ENCODE measurements at regions not wholly inside any gene's neighbourhood (a gene's known extent, or its start where the extent isn't known, plus 50 kb on each side); places are given as distances from the start of the nearest gene placed in this dataset.

DNA sequence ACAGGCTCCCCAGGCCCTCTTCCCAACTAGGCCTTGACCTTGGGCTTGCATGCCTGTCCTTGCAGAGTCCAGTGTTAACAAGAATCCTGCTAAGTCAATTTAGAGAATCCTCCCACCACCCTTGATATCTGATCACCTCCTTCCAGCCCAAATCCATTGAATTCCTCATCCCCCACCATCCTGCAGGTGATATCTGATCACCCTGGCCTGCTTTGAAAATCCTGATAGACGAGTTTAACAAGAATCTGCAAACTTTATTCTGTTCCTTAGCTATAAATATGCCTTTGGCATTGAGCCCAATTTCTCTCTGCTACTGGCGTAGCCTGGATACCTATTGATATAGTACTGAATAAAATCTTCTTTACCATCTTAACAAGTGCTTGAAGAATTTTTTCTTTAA is 125.5 kb downstream of the DIRAS2 start:
- H3K27me3 ChIP-seq (replicated peaks in 1 of 2; ENCODE audit: control insufficient read depth in 2 of 2, insufficient read depth in 2 of 2, low read length in 1 of 2) = no peaks in the 10 kb centered on the region
- no peaks in the 10 kb centered on the region for H4K20me1 ChIP-seq (ENCODE audit: control insufficient read depth, insufficient read depth)
- intact Hi-C loops (cut with micrococcal nuclease; ENCODE audit: unreplicated experiment) = no loop called here
- H3K79me2 ChIP-seq (ENCODE audit: control insufficient read depth, insufficient read depth, low read length) = no peaks in the 10 kb centered on the region
- no peak overlapping the region for H3K9ac ChIP-seq (ENCODE audit: control insufficient read depth, insufficient read depth, low read length)
- no peaks in the 10 kb centered on the region for H3K9me3 ChIP-seq (replicated peaks; ENCODE audit: control insufficient read depth, insufficient read depth, low read length)
- ATAC-seq (no peak), FAIRE-seq (no peak), DNase-seq (ENCODE audit: low read depth, low spot score) (no peak)
- 0 out of 2 replicates have a peak, but pooled peaks cover 4% of the 10 kb centered on the region for H3K4me1 ChIP-seq (ENCODE audit: control insufficient read depth, insufficient read depth, low read length)
- no peak overlapping the region for H3K4me2 ChIP-seq (ENCODE audit: control insufficient read depth, insufficient read depth)
- ChIA-PET SMC1A (ENCODE audit: uncharacterized antibody, unreplicated experiment) (interaction anchor here (1.0 kb wide), 1 partner anchor 11 kb away, joined by 3 read pairs; no protein-coding TSS in a partner anchor), CTCF (no interaction called here), POLR2A (no interaction called here), RAD21 (ENCODE audit: unreplicated experiment) (no interaction called here)
- no peak overlapping the region for H2AFZ ChIP-seq (ENCODE audit: control insufficient read depth, low read depth, low read length)
- no peak overlapping the region for H3K4me3 ChIP-seq
- TF ChIP-seq NFXL1 (IDR thresholded peaks at IDR 0.05; ENCODE audit: borderline replicate concordance) (no peak), BACH1 (IDR thresholded peaks at IDR 0.05; ENCODE audit: borderline replicate concordance) (no peak), RBBP5 (conservative IDR thresholded peaks at IDR 0.05) (no peak), ESRRA (IDR thresholded peaks at IDR 0.05; ENCODE audit: low read length) (no peak), HDAC2 (IDR thresholded peaks at IDR 0.05) (no peak), NKRF (conservative IDR thresholded peaks at IDR 0.05) (no peak), CHD1 (IDR thresholded peaks at IDR 0.05; ENCODE audit: low read depth, low read length) (no peak), SKIL (IDR thresholded peaks at IDR 0.05; ENCODE audit: low read depth, poor library complexity, severe bottlenecking) (no peak), EGR1 (IDR thresholded peaks at IDR 0.05; ENCODE audit: borderline replicate concordance in 1 of 2, low read depth in 2 of 2, low read length in 2 of 2) (no peak), JUNB (IDR thresholded peaks at IDR 0.05) (no peak), RCOR1 (conservative IDR thresholded peaks at IDR 0.05; ENCODE audit: low read depth, low read length) (no peak)
- WGBS (ENCODE audit: insufficient coverage, insufficient replicate concordance, low lambda C conversion rate, missing lambda C conversion rate) = 48% methylated on average over 2 of the region's 2 CpGs
- no TSS peak for BruUV-seq (replicated peaks)
- no peaks in the 10 kb centered on the region for H3K36me3 ChIP-seq (ENCODE audit: control insufficient read depth in 2 of 2, insufficient read depth in 2 of 2, low read length in 1 of 2)
- no peak overlapping the region for H3K27ac ChIP-seq (ENCODE audit: control insufficient read depth, insufficient read depth)
- in situ Hi-C loops (cut with MboI) = no loop called here
